Uterus (tissue), 3 donors: ENCODE measurements at regions not wholly inside any gene's neighbourhood (a gene's known extent, or its start where the extent isn't known, plus 50 kb on each side); places are given as distances from the start of the nearest gene placed in this dataset.

ENCODE experiments used
- DNase-seq, 2 donors: peaks; one replicate each; pipeline ENCODE4 v3.0.0-alpha.2; 2019 to 2020
- H3K27ac ChIP-seq, 2 donors: fragments of 200-600 bp; sonication (generic); 1 replicate in 1 of 2; 2 replicates in 1 of 2; pipeline ENCODE4 v1.5.1; 2016 to 2018
- H3K27me3 ChIP-seq, 2 donors: fragments of 200-600 bp; sonication (generic); one replicate each; pipeline ENCODE4 v1.5.1; 2018 to 2019; ENCODE audit warnings: control low read depth in 1 of 2
- H3K36me3 ChIP-seq, 2 donors: fragments of 200-600 bp; sonication (generic); one replicate each; pipeline ENCODE4 v1.5.1; 2019; ENCODE audit warnings: control low read depth in 1 of 2
- H3K4me1 ChIP-seq, 2 donors: fragments of 200-600 bp; sonication (generic); one replicate each; pipeline ENCODE4 v1.5.1; 2018 to 2019; ENCODE audit warnings: control low read depth in 1 of 2
- H3K4me3 ChIP-seq, 2 donors: fragments of 200-600 bp; sonication (generic); 1 replicate in 1 of 2; 2 replicates in 1 of 2; pipeline ENCODE4 v1.5.1; 2018 to 2019; ENCODE audit warnings: mild to moderate bottlenecking in 1 of 2
- H3K9me3 ChIP-seq, 2 donors: fragments of 200-600 bp; sonication (generic); one replicate each; pipeline ENCODE4 v1.5.1; 2019; ENCODE audit warnings: control low read depth in 1 of 2
- POLR2A ChIP-seq, 2 donors: fragments of 450-650 bp; IDR thresholded peaks; one replicate each; pipeline ENCODE4 v1.6.1; 2016; ENCODE audit warnings: antibody characterized with exemption in 2 of 2, mild to moderate bottlenecking in 1 of 2, moderate library complexity in 1 of 2
- intact Hi-C: fragments of 100-400 bp; cut with DNase I; formaldehyde crosslinking; loops from one replicate; pipeline ENCODE4 v1.15.1; 2023; ENCODE audit warnings: low total_unique reads
- TF ChIP-seq, protein P1 (sequence below), 4 experiments: fragments of 200-600 bp in 2 of 4; fragments of 450-650 bp in 2 of 4; sonication (generic) in 2 of 4; IDR thresholded peaks; one replicate each; pipeline ENCODE4 v1.5.1; 2016 to 2019; ENCODE audit warnings: antibody characterized with exemption in 4 of 4, mild to moderate bottlenecking in 2 of 4, moderate library complexity in 1 of 4
- donor health status: DM: yes; HTN: yes; CAD: no.

DNA sequence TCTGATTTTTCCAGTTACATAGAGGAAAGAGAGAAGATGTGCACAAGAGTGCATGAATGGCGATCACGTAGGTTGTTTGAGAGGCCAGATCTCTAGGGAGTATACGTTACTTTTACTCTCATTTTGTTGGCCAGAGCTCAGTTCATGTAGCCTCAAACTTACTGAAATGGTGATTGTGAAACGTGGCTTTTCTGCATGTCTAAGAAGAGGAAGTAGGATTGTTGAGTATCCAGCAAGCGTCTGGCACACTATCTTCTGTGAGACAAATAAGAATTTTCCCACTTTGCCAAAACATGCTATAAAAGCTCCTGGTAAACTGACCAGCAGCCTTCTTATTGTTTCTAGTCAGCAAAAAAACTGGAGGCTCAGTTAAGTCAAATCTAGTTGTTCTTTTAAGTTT lies 264.5 kb upstream of the EMCN start:
- TF ChIP-seq POLR2A (IDR thresholded peaks at IDR 0.05): no peak
- TF ChIP-seq, protein P1, sequence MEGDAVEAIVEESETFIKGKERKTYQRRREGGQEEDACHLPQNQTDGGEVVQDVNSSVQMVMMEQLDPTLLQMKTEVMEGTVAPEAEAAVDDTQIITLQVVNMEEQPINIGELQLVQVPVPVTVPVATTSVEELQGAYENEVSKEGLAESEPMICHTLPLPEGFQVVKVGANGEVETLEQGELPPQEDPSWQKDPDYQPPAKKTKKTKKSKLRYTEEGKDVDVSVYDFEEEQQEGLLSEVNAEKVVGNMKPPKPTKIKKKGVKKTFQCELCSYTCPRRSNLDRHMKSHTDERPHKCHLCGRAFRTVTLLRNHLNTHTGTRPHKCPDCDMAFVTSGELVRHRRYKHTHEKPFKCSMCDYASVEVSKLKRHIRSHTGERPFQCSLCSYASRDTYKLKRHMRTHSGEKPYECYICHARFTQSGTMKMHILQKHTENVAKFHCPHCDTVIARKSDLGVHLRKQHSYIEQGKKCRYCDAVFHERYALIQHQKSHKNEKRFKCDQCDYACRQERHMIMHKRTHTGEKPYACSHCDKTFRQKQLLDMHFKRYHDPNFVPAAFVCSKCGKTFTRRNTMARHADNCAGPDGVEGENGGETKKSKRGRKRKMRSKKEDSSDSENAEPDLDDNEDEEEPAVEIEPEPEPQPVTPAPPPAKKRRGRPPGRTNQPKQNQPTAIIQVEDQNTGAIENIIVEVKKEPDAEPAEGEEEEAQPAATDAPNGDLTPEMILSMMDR (IDR thresholded peaks at IDR 0.05): no peak
- Histone ChIP-seq H3K9me3 (no peaks in the 10 kb centered on the region), H3K27me3 (no peaks in the 10 kb centered on the region), H3K4me1 (no peaks in the 10 kb centered on the region), H3K36me3 (no peaks in the 10 kb centered on the region), H3K27ac (no peak overlapping the region), H3K4me3 (no peak overlapping the region)
- DNase-seq: no peak
- intact Hi-C loops: no loop called here

GRCh38 chr4:100781435-100781834 lies 263.6 kb upstream of the EMCN start:
- TF ChIP-seq, protein P1 (IDR thresholded peaks at IDR 0.05): no peak
- TF ChIP-seq POLR2A (IDR thresholded peaks at IDR 0.05): no peak
- no peaks in the 10 kb centered on the region for H3K9me3 ChIP-seq
- intact Hi-C loops: no loop called here
- DNase-seq: no peak
- no peaks in the 10 kb centered on the region for H3K4me1 ChIP-seq
- no peaks in the 10 kb centered on the region for H3K36me3 ChIP-seq
- H3K27me3 ChIP-seq: no peaks in the 10 kb centered on the region
- no peak overlapping the region for H3K4me3 ChIP-seq
- no peak overlapping the region for H3K27ac ChIP-seq

GRCh38 chr4:100780126-100780525 lies 262.3 kb upstream of the EMCN start:
- TF ChIP-seq POLR2A (IDR thresholded peaks at IDR 0.05): no peak
- TF ChIP-seq, protein P1 (IDR thresholded peaks at IDR 0.05): no peak
- Histone ChIP-seq H3K9me3 (no peaks in the 10 kb centered on the region), H3K27me3 (no peaks in the 10 kb centered on the region), H3K4me3 (no peak overlapping the region), H3K4me1 (no peaks in the 10 kb centered on the region), H3K36me3 (no peaks in the 10 kb centered on the region), H3K27ac (no peak overlapping the region)
- intact Hi-C loops: no loop called here
- no peak for DNase-seq

GRCh38 chr4:100778431-100778830 lies 260.6 kb upstream of the EMCN start:
- intact Hi-C loops: no loop called here
- TF ChIP-seq POLR2A (IDR thresholded peaks at IDR 0.05): no peak
- TF ChIP-seq, protein P1 (IDR thresholded peaks at IDR 0.05): no peak
- Histone ChIP-seq H3K4me1 (no peaks in the 10 kb centered on the region), H3K9me3 (no peaks in the 10 kb centered on the region), H3K4me3 (no peak overlapping the region), H3K27ac (no peak overlapping the region), H3K36me3 (no peaks in the 10 kb centered on the region), H3K27me3 (no peaks in the 10 kb centered on the region)
- no peak for DNase-seq

GRCh38 chr4:100762738-100763137 lies 244.9 kb upstream of the EMCN start:
- H3K36me3 ChIP-seq: no peaks in the 10 kb centered on the region
- no peak overlapping the region for H3K4me3 ChIP-seq
- H3K4me1 ChIP-seq: no peaks in the 10 kb centered on the region
- peaks cover 0 to 6% of the 10 kb centered on the region in 2 donors for H3K9me3 ChIP-seq
- H3K27ac ChIP-seq: no peak overlapping the region
- intact Hi-C loops: no loop called here
- TF ChIP-seq POLR2A (IDR thresholded peaks at IDR 0.05): no peak
- TF ChIP-seq, protein P1 (IDR thresholded peaks at IDR 0.05): no peak
- no peaks in the 10 kb centered on the region for H3K27me3 ChIP-seq
- DNase-seq: no peak
